ENCODE measurements at regions not wholly inside any gene's neighbourhood (a gene's known extent, or its start where the extent isn't known, plus 50 kb on each side); places are given as distances from the start of the nearest gene placed in this dataset.
"Not testable (repeated sequence)": the region's sequence is repeated elsewhere in the genome, so short reads cannot be mapped to it uniquely, and the experiment has no call there.

- no peak overlapping the region for H3K4me2 ChIP-seq (ENCODE audit: extremely low read depth, insufficient read depth, low read length)
- no peak overlapping the region for H2AFZ ChIP-seq (ENCODE audit: low read length)
- DNase-seq (ENCODE audit: low read depth in 2 of 2): no peak
- no peaks in the 10 kb centered on the region for H3K36me3 ChIP-seq (ENCODE audit: control insufficient read depth, insufficient read depth, low read length)
- no peaks in the 10 kb centered on the region for H3K4me1 ChIP-seq (ENCODE audit: control insufficient read depth, extremely low read depth, insufficient read depth, low read length)
- no peak overlapping the region for H3K9ac ChIP-seq (ENCODE audit: insufficient read depth, low read length)
- H3K79me2 ChIP-seq (ENCODE audit: control insufficient read depth, insufficient read depth, low read length): no peaks in the 10 kb centered on the region
- no peaks in the 10 kb centered on the region for H3K9me3 ChIP-seq (ENCODE audit: control insufficient read depth, insufficient read depth, low read depth, low read length)
- no peaks in the 10 kb centered on the region for H3K27me3 ChIP-seq (ENCODE audit: control insufficient read depth, insufficient read depth, low read length)
- TF ChIP-seq EZH2 (IDR thresholded peaks at IDR 0.05; ENCODE audit: low read length, missing control alignments): no peak
- TF ChIP-seq CTCF (conservative IDR thresholded peaks at IDR 0.05 in 1 of 2, IDR thresholded peaks at IDR 0.05 in 1 of 2; ENCODE audit: low read depth in 1 of 2, low read length in 2 of 2): no peak
- no peak overlapping the region for H3K27ac ChIP-seq (ENCODE audit: insufficient read depth, low read length)
- H4K20me1 ChIP-seq (ENCODE audit: control insufficient read depth, extremely low read depth, insufficient read depth, low read length): no peaks in the 10 kb centered on the region
- H3K4me3 ChIP-seq (replicated peaks in 1 of 4; ENCODE audit: control extremely low read depth in 1 of 4, insufficient read depth in 1 of 4, low read depth in 3 of 4, low read length in 4 of 4): no peak overlapping the region
Observed at GRCh38 chr16:73399486-73399885, 351.6 kb upstream of the ZFHX3 start.

- H3K9ac ChIP-seq (ENCODE audit: insufficient read depth, low read length); DNase-seq (ENCODE audit: low read depth in 2 of 2); H3K36me3 ChIP-seq (ENCODE audit: control insufficient read depth, insufficient read depth, low read length); H3K9me3 ChIP-seq (ENCODE audit: control insufficient read depth, insufficient read depth, low read depth, low read length); H3K4me1 ChIP-seq (ENCODE audit: control insufficient read depth, extremely low read depth, insufficient read depth, low read length); H3K27ac ChIP-seq (ENCODE audit: insufficient read depth, low read length); H3K79me2 ChIP-seq (ENCODE audit: control insufficient read depth, insufficient read depth, low read length); H2AFZ ChIP-seq (ENCODE audit: low read length); H4K20me1 ChIP-seq (ENCODE audit: control insufficient read depth, extremely low read depth, insufficient read depth, low read length); H3K4me2 ChIP-seq (ENCODE audit: extremely low read depth, insufficient read depth, low read length); H3K27me3 ChIP-seq (ENCODE audit: control insufficient read depth, insufficient read depth, low read length); H3K4me3 ChIP-seq (replicated peaks in 1 of 4; ENCODE audit: control extremely low read depth in 1 of 4, insufficient read depth in 1 of 4, low read depth in 3 of 4, low read length in 4 of 4): not testable (repeated sequence)
Observed at GRCh38 chr16:73398604-73399003, 350.7 kb upstream of the ZFHX3 start.

- Histone ChIP-seq H3K27ac (ENCODE audit: insufficient read depth, low read length) (no peak overlapping the region), H3K9me3 (ENCODE audit: control insufficient read depth, insufficient read depth, low read depth, low read length) (no peaks in the 10 kb centered on the region), H3K9ac (ENCODE audit: insufficient read depth, low read length) (no peak overlapping the region), H2AFZ (ENCODE audit: low read length) (no peak overlapping the region), H3K4me1 (ENCODE audit: control insufficient read depth, extremely low read depth, insufficient read depth, low read length) (no peaks in the 10 kb centered on the region), H3K79me2 (ENCODE audit: control insufficient read depth, insufficient read depth, low read length) (no peaks in the 10 kb centered on the region), H3K4me3 (replicated peaks in 1 of 4; ENCODE audit: control extremely low read depth in 1 of 4, insufficient read depth in 1 of 4, low read depth in 3 of 4, low read length in 4 of 4) (no peak overlapping the region), H4K20me1 (ENCODE audit: control insufficient read depth, extremely low read depth, insufficient read depth, low read length) (no peaks in the 10 kb centered on the region), H3K4me2 (ENCODE audit: extremely low read depth, insufficient read depth, low read length) (no peak overlapping the region), H3K27me3 (ENCODE audit: control insufficient read depth, insufficient read depth, low read length) (no peaks in the 10 kb centered on the region), H3K36me3 (ENCODE audit: control insufficient read depth, insufficient read depth, low read length) (no peaks in the 10 kb centered on the region)
- TF ChIP-seq CTCF (conservative IDR thresholded peaks at IDR 0.05 in 1 of 2, IDR thresholded peaks at IDR 0.05 in 1 of 2; ENCODE audit: low read depth in 1 of 2, low read length in 2 of 2) (no peak), EZH2 (IDR thresholded peaks at IDR 0.05; ENCODE audit: low read length, missing control alignments) (no peak)
- DNase-seq (ENCODE audit: low read depth in 2 of 2): no peak
Observed at GRCh38 chr16:73396556-73396955, 348.6 kb upstream of the ZFHX3 start.

Data from fibroblast of lung (primary cell).